Effector CD4-positive, alpha-beta T cell (primary cell): ENCODE measurements at regions not wholly inside any gene's neighbourhood (a gene's known extent, or its start where the extent isn't known, plus 50 kb on each side); places are given as distances from the start of the nearest gene placed in this dataset.
"Not testable (repeated sequence)": the region's sequence is repeated elsewhere in the genome, so short reads cannot be mapped to it uniquely, and the experiment has no call there.

Source experiments
- DNase-seq: peaks from one replicate; pipeline ENCODE4 v3.0.0-alpha.2; 2020

DNA sequence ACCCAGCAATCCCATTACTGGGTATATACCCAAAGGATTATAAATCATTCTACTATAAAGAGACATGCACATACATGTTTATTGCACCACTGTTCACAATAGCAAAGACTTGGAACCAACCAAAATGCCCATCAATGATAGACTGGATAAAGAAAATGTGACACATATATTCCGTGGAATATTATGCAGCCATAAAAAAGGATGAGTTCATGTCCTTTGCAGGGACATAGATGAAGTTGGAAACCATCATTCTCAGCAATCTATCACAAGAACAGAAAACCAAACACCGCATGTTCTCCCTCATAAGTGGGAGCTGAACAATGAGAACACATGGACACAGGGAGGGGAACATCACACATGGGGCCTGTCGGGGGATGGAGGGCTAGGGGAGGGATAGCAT, 113.2 kb upstream of the PRSS1 start:
- DNase-seq = not testable (repeated sequence)

DNA sequence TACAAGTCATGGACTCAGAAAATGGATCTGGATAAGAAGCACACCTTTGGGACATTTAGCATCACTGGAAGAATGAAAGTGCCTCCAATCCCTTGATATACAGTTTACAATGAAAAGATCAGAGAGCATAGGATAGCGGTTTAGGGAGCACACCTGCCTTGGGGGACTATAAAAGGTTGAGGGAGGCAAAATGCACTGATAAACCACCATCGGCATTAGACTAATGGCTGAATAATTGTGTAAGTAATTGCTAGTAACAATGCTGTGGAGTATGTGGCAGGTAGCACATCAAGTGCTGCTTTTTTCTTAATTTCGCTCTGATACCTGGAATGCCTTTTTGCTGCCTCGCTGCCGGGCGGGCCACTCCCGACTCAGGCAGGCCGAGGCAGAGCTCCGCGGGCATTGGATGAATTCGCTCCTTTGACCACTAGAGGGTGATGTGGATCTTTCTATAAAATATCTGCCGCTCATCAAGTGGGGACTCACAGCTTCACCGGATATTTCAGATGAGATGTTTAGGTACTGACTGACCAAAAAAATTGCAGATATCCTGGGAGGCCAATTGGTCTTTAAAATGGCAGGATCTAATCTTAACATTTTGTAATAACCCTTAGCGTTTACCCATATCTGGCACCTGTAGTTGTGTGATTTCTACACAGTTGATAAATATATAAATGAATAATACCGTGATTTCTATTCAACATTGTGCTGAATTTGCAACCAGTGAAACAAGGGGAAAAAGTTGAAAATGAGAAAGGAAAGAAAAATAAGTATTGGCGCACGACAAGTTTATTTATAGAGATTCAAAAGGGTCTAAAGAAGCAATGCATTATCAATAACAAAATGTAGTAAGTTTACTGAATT, 116.8 kb upstream of the PRSS1 start:
- peak; percentile 23 for DNase-seq

DNA sequence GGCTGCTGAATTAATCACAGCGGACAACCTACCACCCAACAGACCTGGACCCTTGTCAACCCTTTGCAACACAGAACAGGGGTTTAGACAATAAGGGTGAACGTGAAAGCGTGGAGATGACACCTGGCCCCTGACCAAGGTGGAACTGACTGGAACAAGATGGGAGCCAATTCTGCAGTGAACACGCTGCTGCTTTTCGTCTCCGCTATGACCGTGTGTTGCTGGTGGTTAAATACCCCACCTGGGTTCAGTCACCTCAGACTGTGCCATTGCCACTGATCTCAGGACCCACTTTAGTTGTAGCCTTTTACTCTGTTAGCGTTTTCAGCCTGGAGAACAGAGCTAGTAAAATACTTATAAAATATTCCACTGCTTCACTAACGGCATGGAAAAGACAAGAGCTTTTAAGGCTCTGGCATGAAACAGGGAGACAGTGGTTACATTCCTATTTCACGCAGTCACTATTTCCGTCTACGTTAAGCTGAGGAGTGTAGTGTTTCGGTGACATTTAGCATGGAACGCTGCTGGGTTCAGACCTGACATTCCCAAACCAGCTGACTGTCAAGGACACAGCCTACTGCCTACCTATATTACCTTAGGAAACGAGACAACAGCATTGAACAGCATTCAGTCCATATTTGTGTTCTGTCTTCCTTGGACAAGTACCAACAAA, 119.5 kb upstream of the PRSS1 start:
- DNase-seq = no peak

DNA sequence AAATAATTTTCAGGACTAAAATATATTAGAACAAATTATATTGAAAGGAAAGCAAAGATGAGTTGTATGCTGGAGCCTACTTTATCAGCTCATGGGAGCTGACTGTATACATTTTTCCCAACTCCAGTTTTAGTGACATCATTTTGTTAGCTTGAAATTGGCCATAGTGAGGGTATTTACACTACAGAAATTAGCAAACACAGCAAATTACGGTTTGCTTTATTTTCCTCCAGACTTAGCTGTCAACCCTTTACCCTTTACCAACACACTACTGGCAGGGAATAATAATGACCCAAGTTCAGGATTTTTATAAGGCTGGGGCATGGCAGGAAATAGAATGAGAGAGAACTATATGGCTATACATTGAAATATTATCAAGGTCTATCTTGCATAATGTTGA, 120.3 kb upstream of the PRSS1 start:
- DNase-seq = no peak

DNA sequence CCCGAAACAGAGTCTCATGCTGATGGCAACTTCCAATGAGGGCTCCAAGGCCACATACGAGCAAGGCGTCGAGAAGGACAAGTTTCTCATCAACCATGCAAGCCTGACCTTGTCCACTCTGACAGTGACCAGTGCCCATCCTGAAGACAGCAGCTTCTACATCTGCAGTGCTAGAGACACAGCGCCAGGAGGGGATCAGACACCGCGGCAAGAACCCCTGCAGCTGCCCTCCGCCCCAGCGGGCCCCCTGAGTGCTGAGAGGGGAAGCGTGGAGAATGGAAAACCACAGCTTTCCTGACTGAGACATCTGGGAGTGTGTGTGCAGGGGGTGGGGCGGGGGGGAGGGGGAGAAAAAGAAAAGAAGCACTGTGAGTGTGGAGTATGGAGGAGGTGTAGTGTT, 122.0 kb upstream of the PRSS1 start:
- not testable (repeated sequence) for DNase-seq

DNA sequence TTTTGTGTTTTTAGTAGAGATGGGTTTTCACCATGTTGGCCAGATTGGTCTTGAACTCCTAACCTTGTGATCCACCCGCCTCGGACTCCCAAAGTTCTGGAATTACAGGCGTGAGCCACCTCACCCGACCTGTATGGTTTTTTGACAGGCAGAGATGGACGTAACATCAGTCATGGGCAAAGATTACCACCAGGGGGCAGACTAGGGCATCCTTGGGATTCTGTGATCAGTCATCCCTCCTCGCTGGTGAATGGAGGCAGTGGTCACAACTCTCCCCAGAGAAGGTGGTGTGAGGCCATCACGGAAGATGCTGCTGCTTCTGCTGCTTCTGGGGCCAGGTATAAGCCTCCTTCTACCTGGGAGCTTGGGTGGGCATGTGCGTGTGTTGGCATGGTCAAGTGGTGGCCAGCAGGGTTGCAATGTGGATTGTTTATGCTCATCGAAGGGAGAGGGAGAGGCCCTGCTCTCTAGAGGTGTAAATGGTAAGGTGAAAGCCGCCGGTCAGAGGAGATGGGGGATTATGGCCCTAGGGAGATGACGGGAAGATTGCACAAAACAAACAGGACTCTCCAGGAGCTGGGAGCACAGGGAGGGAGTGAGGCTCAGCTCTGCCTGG, 122.7 kb upstream of the PRSS1 start:
- peak; percentile 57 for DNase-seq

DNA sequence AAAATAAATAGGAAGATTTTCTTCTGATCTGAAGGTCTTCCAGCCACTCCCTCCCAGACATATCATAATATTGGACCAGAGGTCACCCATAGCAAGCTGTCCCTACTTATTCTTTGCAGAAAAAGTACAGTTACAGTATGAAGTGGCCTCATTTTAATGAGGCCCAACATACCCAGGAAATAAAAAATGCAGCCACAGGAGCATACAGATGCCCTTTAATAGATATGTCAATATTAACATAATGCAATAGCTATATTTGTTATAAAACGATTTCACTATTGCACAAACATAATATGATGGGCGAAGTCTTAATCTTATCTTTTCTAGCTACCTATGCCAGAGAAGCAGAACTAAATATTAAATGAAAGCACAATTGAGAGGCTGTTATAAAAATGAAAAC, 124.1 kb upstream of the PRSS1 start:
- not testable (repeated sequence) for DNase-seq

DNA sequence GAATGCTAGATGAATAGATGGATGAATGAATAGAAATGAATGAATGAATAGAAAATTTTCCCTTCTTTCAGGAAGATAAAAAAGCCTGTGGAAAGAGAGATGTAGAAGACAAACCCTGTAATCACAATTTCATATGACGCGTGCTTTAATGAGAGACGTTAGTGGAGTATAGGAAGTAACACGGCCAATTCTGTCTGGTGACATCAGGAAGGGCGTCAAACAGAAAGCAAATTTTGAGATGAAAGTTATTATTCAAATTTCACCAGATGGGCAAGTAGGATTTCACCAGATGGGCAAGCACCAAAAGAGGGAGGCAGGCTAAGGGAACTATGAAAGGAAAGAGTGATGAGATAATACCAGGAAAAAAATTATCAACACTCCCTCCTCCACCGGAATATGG, 128.9 kb upstream of the PRSS1 start:
- no peak for DNase-seq

DNA sequence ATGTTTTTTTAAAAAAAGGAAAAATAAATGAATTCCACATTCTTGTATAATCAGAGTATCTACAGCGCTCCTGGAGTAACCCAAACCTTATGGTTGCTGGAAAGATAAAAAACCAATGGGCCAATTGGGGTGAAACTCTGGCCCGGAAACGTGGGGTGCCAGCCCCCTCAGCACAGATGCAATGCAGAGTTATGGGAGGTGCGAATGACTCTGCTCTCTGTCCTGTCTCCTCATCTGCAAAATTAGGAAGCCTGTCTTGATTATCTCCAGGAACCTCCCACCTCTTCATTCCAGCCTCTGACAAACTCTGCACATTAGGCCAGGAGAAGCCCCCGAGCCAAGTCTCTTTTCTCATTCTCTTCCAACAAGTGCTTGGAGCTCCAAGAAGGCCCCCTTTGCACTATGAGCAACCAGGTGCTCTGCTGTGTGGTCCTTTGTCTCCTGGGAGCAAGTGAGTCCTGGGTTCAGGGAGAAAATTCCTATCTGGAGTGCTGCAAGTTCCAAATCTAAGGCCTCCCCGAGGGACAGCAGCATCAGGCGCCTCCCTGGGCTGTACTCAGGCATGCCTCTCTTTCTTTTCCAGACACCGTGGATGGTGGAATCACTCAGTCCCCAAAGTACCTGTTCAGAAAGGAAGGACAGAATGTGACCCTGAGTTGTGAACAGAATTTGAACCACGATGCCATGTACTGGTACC, 130.5 kb upstream of the PRSS1 start:
- no peak for DNase-seq

DNA sequence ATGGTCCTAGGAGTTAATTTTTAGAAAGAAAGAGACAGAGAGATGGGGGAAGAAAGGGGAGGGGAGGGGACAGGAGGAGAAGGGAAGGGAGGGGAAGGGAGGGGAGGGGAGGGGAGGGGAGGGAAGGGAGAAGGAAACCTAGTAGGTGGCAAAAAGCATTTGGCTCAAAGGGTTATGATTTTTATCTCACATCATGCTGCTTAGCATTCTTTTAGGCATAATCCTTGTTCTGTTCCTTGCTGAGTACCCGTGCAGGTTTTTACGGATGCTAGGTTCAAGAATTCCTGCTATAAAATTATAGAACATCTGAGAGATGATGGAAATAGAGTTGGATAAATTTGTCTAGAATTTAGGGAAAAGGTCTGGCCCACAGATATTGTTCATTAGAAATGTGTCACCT, 132.4 kb upstream of the PRSS1 start:
- DNase-seq = no peak

DNA sequence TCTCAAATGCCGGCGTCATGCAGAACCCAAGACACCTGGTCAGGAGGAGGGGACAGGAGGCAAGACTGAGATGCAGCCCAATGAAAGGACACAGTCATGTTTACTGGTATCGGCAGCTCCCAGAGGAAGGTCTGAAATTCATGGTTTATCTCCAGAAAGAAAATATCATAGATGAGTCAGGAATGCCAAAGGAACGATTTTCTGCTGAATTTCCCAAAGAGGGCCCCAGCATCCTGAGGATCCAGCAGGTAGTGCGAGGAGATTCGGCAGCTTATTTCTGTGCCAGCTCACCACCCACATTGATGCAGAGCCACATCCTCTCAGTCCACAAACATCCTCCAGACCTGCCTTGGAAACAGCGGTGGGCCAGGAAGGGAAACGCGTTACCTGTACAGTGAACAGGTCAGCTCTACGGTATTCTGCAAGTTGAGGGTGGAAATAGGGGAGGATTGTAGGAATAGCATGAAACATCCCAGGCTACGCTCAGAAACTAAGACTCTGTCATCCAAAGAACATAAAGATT, 133.1 kb upstream of the PRSS1 start:
- no peak for DNase-seq

DNA sequence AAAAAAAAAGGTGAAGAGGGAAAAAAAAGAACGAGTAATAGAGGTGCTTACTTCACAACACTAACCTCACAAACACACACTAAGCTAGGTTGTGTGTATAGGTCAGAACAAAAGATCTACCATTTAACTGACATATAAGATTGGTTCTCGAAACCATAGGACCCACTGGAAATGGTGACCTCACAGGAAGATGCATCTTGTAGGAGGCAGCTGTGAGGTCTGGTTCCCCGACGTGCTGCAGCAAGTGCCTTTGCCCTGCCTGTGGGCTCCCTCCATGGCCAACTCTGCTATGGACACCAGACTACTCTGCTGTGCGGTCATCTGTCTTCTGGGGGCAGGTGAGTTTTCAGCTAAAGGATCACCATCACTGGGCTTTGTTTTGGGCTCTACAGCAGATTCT, 133.8 kb upstream of the PRSS1 start:
- DNase-seq = no peak

DNA sequence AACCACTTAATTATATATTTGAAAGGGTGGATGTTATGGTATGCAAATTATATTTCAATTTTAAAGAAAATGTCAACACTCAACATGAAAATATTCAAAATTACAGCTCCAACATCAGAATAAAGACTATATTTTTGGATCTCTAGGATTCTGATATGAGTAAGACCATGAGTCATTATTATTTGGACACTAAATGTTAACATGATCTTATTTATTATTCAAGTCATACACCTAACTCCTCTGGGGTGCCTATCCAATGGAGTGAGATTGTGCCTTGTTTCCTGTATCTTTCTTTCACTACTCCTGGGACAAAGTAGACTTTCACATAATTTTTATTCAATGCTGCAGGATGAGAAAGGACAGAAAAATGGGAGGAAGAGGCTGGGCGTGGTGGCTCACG, 135.2 kb upstream of the PRSS1 start:
- no peak for DNase-seq

DNA sequence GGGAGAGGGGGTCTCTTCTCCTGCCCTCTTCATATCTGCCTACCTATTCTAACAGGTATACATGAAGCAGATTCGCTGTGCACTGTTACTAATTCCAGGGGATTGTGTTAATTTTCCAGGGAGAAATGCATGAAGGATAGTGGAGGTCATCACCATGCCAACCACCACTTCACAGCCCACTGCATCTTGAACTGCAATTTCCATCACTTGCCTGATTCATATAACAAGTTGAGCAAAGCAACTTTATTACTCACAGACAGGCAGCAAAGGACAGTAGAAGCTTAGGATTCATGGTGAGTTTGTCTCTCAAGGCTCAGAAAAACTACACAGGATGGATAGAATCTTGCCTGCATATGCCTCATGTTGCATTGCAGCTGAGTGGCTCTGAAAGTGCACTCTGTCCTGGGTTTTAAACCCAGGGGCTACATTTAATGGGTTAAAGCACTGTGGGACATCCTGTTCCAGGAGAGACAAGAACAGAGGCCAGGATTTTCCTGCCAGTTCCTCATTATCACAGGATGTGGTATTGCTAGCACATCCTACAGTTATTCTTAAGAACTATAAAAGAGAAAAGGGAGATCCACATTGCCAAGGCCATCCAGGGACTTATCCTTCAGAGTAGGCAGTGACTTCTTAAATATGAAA, 136.9 kb upstream of the PRSS1 start:
- DNase-seq = no peak

DNA sequence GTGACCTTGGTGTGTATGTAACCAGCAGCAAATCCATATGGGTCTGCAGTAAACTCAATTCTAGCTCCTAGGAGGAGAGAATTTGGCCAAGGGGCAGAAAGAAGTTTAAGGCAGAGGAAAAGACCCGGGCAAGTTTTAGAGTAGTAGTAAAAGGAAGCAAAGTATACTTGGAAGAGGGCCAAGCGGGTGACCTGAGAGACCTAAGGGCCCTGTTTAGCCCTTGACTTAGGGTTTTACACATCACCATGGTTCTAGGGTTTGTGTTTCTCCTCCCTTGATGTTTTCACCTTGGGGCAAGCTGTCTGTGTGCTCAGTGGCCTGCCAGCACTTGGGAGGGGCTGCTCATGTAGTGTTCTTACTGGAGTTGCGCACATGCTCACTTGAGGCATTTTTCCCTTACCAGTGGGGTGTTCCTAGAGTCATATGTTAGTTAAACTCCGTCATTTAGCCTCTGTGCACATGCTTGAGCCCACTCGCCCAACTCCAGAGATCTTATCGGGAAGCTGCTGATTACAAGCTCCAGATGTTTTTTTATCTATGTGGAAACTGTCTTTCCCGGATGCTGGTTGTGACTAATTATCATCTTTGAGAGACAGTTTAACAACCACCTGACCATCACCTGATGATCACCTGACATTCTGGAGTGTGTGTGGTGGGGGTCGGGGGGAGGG, 137.6 kb upstream of the PRSS1 start:
- DNase-seq = no peak

DNA sequence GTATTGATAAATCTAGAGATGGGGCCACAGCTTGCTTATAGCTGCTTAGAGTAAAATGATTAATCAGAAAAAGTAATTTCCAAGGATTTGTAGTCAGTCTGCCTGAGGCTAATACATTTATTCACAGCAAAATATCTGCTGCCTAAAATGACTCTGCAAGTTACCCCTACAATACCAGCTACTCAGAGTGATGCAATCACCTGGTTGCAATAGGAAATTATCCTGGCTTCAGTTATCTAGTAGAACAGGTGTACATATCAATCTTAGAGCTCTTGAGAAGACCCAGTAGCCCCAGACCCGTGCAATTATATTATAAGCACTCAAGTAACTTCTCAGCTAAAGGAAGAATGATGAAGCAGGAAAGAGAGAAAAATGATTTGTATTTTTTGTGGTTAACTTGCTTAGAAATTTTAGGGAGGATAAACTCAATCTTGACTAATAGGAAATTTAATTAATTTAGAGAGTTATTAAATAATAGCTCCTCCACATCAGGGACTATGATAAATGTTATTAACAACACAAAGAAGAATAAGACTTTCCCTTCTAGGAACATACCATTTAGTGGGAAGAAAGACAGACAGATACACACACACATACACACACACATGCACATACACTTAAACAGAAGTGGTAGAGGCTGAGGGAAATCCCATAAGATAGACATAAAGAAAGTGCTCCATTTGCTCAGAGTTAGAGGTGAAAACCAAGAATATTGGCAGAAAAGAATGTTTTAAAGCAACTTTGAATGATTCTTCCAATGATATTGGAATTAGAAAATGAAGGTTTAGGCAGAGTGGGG, 140.4 kb upstream of the PRSS1 start:
- DNase-seq = no peak

DNA sequence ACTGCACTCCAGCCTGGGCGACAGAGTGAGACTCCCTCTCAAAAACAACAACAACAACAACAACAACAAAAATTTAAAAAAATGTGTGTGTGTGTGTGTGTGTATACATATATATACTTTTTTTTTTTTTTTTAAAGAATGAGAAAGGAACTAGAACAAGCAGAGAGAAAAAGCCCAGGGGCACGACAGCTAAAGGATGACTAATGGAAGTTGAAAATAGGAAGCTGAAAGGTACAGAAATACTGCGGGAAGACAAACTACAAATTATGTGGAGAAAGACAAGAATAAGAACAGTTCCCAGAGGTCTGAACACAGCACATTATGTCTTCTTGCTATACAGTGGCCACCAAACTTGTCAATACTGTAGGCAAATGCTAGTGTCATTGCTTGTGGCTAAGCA, 141.9 kb upstream of the PRSS1 start:
- DNase-seq = no peak

DNA sequence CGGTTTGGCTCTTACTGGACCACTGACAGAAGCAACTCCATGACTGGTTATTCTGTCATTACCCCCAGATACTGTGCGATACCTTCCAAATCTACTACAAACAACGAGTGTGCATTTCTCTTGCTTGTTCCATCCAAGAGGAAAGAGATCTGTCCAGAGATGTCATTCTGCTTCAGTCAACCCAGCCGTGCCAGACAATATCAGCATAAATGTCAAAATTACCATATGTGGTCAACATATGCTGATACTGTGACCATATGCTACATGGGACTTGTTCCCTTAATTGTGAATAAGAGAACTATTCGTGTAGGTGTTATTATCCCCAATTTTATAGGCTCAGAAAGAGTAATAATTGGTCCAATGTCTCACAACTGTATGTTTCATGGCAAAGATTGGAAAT, 143.2 kb upstream of the PRSS1 start:
- DNase-seq = no peak

DNA sequence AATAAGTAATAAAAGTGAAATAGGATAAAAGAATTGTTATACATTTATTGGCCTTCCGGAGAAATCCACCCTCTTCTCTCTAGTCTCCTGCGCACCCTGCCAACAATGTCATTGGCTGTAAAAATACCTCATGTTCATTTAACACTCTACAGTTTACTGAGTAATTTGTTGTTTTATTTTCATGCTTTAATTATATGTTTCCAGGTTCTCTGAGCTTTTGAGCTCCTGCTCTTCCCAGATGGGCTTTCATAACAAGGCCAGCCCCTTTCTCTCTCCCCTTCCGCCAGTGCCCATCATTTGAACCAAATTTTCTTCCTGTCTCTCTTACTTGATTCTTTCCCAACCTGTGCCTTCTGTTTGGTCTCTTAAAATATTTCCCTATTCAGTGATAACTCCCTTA, 144.6 kb upstream of the PRSS1 start:
- no peak for DNase-seq

DNA sequence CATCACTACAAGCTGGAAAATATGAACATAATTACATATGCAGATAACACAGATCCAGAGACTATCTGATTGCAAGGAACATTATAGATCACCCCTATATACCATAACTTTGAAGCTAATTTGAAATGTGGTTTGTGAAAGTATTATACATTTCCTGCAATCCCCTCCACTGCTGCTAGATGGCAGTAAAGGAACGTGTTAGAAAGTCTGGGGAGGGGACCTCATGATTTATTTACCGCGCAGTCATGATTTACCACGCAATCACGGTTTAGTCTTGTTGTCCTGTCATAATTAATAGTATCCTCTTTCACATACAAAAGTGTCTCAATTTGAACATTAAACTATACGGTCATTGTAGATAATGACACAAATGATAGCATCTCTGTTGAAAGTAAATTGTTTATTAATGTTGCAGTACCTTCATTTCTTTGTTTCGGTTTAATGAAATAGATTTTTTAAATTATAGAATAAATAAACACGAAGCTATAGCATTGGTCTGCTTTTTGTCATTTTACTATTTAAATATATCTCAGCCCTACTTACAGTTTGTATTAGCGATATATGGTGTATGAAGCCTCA, 145.3 kb upstream of the PRSS1 start:
- peak; percentile 28 for DNase-seq

DNA sequence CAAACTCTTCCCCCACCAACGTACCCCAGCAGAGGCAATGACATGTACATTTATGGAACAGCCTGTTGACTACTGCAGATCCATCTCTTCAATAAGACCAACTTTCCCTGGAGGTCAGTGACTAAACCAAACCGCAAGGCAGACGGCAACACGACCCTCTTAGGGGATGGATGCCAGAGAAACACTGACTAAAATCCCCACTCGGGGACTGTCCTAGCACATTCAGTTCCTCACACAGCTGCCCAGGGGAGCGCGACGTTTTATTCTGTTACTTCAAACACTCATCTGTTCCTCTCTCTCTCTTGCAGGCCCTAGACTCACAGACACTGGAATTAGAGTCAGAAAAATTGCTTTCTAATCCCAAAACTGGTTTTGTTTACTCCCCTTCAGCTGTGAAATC, 146.5 kb upstream of the PRSS1 start:
- no peak for DNase-seq
